ENCODE measurements at regions not wholly inside any gene's neighbourhood (a gene's known extent, or its start where the extent isn't known, plus 50 kb on each side); places are given as distances from the start of the nearest gene placed in this dataset.

DNA sequence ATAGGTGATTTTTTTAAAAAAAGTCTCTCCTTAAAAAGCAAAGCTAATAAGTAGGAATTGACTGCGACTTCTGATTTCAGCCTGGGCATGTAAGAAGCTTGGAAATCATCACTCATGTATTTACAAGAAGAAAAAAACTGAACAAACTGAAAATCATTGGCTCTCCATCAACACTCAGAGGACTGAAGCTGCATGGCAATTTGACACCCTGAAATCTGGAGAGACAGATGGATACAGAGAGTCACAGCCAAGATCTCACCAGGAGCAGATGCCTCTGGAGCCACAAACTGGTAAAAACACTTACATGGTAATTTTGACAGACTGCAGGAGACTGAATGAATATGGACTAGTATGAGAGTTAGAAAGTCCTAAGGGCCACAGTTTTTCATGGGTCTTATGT lies 191.2 kb upstream of the TCF21 start:
- no peak for DNase-seq

DNA sequence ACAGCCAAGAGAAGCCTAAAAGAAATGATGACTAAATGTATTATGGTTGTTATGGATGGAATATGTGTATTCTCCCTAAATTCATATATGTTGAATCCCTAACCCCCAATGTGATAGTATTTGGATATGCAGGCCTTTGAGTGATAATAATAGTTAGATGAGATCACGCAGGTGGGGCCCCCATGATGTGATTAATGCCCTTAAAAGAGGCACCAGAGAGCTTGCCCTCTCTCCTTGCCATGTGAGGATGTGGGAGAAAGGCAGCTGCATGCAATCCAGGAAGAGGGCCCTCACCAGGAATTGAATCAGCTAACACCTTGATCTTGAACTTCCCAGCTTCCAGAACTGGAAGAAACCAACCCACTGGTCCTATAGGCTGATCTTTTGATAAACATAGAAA lies 190.6 kb upstream of the TCF21 start:
- DNase-seq = no peak

DNA sequence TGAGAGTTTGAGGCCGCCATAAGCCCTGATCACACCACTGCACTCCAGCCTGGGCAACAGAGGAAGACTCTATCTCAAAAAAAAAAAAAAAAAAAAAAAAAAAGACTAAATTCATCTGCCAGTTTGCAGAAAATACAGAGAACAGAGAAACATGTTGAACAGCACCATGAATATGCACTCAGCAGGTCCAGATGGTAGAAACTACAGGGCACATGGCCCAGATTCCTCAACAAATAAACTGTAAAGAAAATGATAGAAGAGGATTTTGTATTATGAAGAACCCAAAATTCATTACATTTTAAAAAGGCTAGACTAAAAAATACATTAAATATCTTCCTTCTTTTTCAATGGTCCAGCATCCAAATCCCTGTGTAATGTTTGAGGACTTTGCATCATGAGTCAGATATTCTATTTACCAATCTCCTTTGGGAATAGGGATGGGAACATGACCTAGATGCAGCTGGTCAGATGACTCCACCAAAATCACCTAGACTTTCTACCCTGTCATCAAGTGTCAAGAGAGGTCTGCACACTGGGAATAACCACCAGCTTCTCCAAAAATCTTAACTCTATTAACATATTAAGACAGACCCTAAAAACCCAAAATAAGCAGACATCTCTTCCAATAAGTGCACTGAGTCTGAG lies 189.1 kb upstream of the TCF21 start:
- DNase-seq = no peak

DNA sequence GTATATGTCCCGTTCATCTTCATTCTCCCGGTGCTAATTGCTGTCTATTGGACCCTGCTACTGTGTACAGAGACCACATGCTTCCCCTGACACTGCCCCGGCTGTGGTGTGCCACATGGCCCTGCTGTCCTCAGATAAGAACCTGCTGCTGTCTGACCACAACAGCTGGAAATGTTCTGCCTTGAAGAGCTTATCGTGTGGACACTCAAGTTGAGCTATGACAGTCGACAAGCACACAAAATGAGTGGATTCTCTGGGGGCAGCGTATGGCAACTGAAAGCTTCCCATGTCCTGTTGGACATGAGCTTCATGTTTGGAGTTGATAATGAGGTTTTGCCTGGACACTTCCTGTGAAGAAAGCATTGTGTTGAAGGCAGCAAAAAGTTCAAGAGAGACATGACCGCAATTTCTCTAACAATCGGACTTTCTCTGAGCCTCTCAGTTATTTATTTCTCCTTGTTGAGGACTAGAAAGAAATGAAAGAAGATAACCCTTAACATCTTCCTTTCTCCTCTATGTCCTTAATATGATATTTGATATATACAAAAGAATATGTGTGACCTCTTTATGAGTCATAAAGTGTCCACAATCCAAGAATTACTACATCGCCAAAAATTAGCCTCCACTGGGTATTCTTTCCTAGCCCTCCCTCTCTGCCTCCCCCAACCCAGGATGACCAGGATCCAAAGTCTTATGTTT lies 187.1 kb upstream of the TCF21 start:
- no peak for DNase-seq

DNA sequence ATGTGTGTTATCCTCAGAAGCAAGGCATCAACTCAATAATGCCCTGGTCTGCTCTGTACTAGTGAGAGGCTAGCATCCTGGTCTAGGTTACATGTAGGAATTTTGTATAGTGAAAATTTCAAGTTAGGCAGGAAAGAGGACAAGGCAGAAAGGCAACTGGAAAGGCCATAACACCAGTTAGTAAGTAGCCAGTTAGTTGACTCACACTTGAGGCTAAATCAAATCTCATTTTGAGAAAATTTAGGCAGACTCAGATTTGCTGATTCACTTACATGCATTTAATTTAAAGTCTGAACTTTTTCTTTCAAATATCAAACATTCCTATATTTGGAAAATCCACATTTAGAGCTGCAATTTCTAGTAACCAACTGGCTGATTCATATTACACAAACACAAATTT lies 184.5 kb upstream of the TCF21 start:
- no peak for DNase-seq

DNA sequence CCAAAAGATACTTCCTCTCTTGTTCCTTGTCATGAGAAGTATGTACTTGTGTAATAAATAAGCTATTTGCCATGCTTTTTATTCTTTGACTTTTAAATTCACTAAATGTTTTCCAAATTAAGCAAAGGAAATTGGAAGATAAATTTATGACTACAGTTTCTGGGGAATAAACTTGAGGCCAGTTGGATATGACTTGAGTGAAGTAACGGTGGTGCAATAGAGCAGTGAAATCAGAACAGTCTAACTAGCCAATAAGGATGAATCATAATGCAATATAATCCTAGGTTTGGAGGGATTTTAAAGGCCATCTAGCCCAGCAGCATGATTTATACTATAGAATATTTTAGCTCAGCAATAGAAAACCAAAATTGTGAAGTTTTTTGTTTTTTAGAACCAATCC lies 183.8 kb upstream of the TCF21 start:
- no peak for DNase-seq

DNA sequence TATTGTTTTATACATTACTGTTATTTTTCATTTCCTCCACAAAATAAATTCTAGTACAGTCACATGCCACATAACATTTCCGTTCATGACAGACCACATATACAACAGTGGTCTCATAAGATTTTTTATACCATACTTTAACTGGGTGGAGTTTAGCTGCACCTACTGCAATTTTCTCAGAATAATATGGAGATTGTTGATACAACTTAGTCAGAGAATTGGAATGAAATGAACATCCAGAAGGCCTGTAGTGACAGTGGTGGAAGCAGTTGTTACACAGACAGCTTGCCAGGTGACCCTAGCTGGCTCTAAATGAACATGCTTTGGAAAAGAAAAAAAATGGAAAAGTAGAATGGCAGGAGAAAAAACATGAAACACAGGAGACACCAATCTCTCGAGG lies 183.2 kb upstream of the TCF21 start:
- DNase-seq = no peak

DNA sequence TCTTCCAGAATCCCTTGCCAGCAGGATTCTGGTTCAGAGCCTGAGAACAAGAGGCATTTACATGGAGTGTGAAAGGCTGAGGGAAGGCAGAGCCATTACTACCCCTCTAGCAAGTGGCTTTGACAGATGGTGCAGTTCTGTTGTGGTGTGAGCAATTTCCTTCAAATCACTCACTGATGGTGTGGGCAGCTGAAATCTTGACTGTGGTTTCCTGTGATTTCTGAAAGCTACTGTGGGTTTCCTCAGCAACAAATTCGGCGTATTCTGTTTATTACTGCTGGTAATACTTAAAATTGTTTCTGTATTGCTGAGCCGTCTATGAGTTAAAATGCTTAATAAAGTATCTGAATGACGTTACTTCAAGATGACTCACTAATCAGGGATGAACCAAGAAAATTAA lies 181.5 kb upstream of the TCF21 start:
- no peak for DNase-seq

DNA sequence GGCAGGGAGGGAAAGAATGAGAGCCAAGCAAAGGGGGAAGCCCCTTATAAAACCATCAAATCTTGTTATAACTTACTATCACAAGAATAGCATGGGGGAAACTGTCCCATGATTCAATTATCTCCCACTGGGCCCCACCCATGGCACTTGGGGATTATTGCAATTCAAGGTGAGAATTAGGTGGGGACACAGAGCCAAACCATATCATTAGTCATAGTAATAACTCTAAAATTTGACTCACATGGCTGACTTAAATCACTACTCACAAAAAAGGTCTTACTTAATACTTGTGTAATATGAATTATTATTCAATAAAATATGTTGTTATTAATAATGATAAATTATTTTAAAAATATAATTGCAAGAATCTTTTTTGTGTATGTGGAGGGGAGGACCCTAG lies 178.1 kb upstream of the TCF21 start:
- no peak for DNase-seq

DNA sequence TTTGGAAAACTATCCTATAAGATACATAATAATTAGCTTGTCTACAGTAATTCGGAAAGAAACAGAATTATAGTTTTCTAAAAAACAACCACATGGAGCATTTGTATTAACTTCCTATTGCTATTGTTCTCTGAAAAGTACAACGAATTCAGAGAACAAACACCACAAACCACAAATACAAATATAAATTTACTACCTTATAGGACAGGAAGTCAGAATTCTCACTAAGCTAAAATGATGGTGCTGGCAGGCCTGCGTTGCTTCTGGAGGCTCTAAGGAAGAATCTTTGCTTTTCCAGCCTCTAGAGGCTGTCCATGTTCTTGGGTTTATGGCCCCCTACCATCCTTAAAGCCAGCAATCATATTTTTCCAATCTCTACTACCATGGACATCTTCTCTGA lies 173.6 kb upstream of the TCF21 start:
- no peak for DNase-seq

DNA sequence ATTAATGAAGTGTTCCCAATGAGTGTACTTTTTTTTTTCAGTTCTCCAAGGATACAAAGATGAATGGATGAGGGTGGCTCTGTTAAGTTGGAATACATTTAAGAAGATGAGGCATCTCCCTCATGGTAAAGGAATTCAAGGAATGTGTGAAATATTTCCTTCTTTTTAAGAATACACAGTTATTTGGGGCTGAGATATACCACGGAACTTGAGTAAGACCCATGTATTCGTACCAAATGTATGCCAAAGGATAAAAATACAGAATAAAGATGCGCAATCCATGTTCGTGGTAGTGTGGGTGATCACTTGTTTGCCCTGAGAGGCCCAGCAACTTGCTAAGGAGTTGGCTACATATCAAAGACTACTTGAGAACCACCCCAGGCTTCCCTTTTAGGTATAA lies 164.2 kb upstream of the TCF21 start:
- DNase-seq = no peak

DNA sequence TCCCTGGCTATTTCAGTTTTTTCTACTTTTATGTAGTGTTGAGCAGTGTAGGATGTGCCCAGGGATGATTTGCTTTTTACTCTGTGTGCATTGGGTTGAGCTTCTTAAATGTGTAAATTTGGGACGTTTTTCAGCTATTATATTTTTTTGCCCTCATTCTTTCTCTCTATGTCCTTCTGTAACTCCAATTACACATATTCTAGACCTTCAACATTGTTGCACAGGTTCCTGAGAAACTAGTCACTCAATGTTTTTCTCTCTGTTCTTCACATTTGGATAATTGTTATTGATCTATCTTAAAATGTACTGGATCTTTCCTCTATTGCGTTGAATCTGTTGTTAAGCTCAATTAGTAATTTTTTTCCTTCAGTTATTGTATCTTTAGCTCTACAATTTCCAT lies 162.7 kb upstream of the TCF21 start:
- no peak for DNase-seq

DNA sequence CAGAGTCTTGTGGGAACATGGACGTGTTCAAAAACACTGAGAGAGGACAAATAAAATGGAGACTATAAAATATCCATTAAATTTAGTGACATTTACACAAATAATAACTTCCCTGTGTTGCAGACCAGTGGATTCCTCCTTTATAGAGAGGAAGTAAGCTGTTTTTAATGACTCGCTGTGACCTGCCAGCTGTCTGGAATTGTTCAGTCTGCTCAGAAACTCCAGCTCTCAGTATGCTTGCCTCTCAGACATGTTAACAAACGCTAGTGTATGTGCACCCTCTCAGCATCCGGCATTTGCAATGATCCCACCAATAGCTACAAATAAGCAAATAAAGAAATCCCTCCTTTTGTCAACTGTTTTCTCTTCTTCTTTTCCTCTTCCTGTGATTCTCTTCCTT lies 158.0 kb upstream of the TCF21 start:
- DNase-seq = no peak

DNA sequence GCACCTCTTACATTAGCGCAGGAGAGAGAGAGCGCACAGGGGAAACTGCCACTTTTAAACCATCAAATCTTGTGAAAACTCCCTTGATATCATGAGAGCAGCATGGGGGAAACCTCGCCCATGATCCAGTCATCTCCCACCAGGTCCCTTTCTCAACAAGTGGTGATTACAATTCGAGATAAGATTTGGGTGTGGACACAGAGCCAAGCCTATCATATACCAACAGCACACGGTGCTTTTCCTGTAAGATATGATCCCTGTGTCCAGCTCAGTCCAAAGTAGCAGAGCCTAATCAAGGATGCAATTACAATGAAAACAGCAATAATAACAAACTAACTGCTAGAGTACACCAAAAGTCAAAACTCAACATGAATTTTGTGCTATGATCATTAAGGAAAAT lies 148.7 kb upstream of the TCF21 start:
- no peak for DNase-seq

DNA sequence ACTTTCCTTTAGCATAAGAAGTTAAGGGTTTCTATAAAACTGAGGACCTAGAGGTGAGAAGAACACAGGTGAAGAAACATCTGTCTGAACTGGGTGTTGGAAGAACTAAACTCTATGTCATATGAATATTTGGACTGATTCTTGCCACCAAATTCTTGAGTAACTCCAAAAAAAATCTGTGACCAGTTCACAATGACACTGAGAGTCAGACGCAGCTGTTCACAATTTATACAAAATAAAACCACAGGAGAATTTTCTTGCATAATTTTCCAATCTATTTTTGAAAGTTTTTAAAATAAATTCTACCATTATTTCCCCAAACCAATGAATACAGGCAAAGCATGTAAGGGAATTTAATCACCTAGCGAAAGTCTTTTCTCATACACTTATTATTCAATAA lies 148.1 kb upstream of the TCF21 start:
- DNase-seq = no peak

DNA sequence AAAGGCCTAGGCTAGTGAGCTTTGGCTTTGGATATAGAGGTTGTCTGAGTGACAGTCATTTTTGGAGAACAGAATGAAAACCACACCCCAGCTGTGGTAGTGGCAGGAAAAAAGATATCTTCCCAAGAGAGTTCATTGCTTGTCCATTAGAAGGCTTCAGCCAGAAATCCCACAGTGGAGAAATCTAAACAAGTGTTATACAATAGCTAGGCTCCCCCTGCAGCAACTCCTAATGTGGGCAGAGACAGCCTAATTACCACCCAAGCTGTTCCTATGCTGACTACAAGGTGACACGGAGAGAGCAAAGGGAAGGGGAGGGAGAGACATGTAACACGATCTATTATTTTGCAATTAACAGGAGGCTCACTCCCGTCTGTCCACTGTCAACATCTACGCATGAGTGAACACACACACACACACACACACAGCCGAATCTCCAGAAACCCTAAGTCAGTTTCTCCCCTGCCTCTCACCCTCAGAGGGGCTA lies 147.5 kb upstream of the TCF21 start:
- peak; percentile 79 for DNase-seq

DNA sequence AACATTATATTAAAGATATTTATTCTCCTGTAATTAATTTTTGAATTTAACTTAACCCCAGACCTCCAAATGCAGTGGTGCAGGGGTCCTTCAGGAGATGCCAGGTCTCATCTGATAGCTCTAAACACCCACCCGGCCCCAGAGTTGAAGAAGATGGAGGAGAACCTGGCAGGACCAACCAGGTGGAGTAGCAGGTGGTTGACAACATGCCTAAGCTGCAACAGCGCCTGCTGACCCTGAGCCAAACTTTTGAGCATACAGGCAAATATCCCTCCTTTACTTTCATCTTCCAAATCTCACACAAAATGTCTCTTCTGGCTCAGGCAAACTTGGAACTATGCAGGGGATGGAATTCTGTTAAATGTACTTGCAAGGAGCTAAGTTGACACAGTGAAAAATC lies 145.3 kb upstream of the TCF21 start:
- no peak for DNase-seq

DNA sequence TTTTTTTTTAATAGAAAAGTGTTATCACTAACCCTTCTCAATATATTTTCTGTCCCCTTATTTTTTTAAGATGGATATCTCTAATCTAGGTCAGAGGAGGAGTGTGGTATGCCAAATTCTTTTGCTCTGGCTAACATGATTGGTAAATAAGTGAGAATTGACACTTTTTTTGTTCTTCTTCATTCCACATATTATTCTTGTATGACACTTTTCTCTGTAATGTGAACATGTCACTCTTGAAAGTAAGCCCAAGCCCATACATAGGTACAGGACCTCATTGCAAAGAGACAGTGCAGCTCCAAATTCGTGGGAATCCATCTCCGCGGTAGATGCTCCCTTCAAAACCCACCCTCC lies 142.5 kb upstream of the TCF21 start:
- DNase-seq = no peak

DNA sequence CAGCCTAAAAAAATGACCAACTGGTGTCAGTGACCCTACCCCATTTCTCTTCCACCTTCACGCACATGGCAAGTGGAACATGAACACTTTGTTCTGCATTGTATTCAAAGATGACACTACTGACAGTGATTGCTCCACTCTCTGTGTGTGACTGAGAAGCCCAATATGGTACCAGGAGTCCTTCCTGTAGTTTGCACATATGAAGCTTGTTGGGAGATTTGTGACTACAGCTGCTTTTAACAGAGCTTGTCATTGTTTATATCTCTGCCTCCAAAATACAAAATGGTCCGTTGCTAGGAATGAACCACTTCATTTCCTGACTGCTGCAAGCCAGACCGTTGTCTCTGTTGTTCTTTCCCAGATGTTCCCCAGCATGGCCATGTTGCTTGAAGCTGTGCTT lies 140.3 kb upstream of the TCF21 start:
- DNase-seq = no peak

DNA sequence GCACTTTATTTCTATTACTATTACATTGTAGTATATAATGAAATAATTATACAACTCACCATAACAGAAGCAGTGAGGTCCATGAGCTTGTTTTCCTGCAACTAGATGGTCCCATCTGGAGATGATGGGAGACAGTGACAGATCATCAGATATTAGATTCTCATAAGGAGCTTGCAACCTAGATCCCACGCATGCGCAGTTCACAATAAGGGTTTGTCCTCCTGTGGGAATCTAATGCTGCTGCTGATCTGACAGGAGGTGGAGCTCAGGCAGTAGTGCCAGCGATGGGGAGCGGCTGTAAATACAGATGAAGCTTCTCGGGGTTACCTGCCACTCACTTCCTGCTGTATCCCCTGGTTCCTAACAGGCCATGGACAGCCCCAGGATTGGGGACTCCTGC lies 139.5 kb upstream of the TCF21 start:
- DNase-seq = no peak

DNA sequence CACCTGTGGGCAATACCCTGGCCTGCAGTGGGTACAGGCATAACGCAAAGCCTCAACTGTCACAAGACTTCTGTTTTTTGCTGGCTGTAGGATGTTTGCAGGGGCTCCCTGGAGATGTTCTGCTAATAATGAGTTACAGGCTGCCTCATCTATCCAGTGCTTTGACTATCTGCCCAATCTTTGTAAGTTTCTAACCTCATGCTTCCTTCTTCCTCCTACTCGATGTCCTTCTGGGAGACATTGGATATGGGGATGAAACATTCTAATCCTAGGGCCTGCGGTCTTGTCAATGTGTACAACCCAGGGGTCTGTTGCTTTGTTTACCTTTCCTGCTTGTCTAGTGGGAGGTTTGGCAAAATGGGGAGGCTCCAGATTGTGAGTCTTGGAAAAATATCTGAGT lies 136.8 kb upstream of the TCF21 start:
- no peak for DNase-seq

DNA sequence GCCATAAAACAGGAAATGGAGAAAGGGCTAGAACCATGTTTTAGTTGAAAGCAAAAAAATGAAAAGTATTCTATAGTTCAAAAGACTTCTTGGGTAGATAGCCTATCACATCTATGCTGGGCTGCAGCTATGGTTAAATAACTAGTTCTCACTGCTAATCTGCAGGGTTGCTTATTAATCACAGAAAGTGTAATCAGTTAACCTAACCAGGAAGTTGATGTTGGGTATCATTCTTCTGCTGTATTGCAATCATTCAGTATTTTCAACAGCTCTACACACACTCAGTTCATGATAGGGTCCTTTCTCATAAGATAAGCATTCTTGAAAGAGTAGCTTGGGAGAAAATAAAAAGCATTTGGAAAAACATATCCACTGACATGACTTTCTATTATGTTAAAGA lies 135.2 kb upstream of the TCF21 start:
- DNase-seq = no peak

DNA sequence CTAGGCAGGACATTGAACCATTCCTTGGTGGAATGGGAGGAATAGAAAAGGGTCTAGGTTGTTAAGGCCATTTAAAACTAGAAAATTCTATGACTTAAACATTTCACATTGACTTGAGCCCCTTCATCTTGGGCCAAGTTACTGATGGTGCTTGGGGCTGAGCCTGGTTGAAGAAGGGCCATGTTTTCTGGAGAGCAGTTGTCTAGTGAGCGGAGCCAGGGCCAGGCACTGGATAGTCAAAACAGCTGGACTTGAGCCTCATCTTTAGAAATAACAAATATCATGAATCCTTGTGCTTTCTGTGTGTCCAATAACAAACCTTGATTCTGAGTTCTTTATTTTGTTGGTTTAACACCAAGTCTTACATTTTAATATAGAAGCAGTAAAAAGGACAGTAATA lies 134.6 kb upstream of the TCF21 start:
- no peak for DNase-seq

DNA sequence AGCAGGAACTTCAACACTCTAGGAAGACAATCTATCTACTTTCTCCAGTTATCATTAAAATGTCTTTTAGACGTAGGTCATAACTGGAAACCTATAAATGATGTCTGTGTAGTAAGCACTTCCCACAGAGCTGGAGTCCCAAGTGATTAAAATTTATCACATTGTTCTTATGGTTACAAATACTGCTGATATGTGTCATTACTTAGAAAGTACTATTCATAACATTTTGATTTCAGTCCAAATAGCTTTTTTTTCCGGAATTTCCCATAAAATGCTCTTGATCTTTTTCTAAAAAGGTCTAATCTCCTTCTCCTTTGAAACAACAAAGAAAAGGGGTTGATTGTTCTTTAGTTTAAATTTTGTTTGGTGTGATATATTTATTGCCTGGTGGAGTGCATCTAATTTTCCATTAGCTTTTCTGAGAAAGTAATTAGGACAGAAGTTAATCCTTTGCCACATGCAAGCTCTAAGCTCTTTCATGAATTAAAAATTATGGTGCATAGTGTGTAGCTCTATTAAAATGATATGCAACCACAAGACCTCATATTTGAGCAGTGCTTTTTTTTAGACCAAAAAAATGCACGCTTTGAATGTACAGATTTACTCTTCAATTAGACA lies 132.7 kb upstream of the TCF21 start:
- DNase-seq = no peak

DNA sequence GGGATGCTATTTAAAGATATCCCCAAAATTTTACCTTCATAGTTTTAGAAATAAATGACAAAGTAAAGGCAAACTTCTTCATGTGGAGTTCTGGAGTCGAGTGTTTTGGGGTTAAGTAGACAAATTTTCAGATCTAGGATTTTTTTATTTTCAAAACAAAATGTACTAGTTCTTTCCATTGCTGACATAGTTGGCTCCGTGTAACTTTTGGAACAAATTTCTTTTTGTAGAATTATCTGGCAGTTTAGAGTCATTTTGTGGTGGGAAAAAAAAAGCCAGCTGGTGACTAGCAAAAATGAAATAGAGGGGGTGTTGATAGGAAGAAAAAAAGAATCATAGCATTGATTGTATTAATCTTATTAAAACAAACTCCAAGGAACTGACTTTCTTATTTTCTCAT lies 131.6 kb upstream of the TCF21 start:
- DNase-seq = no peak

Measured in NCI-H1417 treated with DMSO at 0.1 percent for 48 hours (cell line).